Lung (tissue), 11 donors: ENCODE measurements at regions not wholly inside any gene's neighbourhood (a gene's known extent, or its start where the extent isn't known, plus 50 kb on each side); places are given as distances from the start of the nearest gene placed in this dataset.

Experiments
- ATAC-seq: fragments of 200-7000 bp; cut with Tn5 transposase; one replicate; pipeline ENCODE4 v1.9.1; 2020; ENCODE audit warnings: moderate number of reproducible peaks; ENCODE audit not compliant: insufficient read depth, low FRiP score
- DNase-seq, 3 donors: peaks; one replicate each; pipeline ENCODE4 v3.0.0-alpha.2; 2013 to 2017
- H3K27ac ChIP-seq, 2 donors: one replicate each; pipeline ENCODE4 v1.5.1; 2013; ENCODE audit warnings: mild to moderate bottlenecking in 2 of 2, moderate library complexity in 2 of 2, control low read depth in 1 of 2, inconsistent platforms in 1 of 2, low read depth in 1 of 2, low read length in 1 of 2
- H3K27me3 ChIP-seq, 3 donors: one replicate each; pipeline ENCODE4 v1.5.1; 2013; ENCODE audit warnings: low read length in 2 of 3; ENCODE audit not compliant: control insufficient read depth in 3 of 3, insufficient read depth in 3 of 3
- H3K36me3 ChIP-seq, 4 donors: one replicate each; pipeline ENCODE4 v1.5.1; 2013; ENCODE audit warnings: low read length in 4 of 4, mild to moderate bottlenecking in 1 of 4, moderate library complexity in 1 of 4; ENCODE audit not compliant: control insufficient read depth in 4 of 4, insufficient read depth in 4 of 4
- H3K4me1 ChIP-seq, 5 donors: one replicate each; pipeline ENCODE4 v1.5.1; 2013; ENCODE audit warnings: low read length in 5 of 5, mild to moderate bottlenecking in 2 of 5, moderate library complexity in 1 of 5; ENCODE audit not compliant: control insufficient read depth in 5 of 5, insufficient read depth in 5 of 5
- H3K4me3 ChIP-seq: one replicate; pipeline ENCODE4 v1.5.1; 2013; ENCODE audit warnings: mild to moderate bottlenecking, control low read depth, moderate library complexity
- H3K9ac ChIP-seq, 2 donors: one replicate each; pipeline ENCODE4 v1.5.1; 2013; ENCODE audit warnings: low read length in 2 of 2, control low read depth in 1 of 2; ENCODE audit not compliant: insufficient read depth in 1 of 2
- H3K9me3 ChIP-seq, 4 donors: one replicate each; pipeline ENCODE4 v1.5.1; 2013; ENCODE audit warnings: low read length in 3 of 4, mild to moderate bottlenecking in 1 of 4, moderate library complexity in 1 of 4; ENCODE audit not compliant: control insufficient read depth in 4 of 4, insufficient read depth in 3 of 4
- CTCF ChIP-seq: IDR thresholded peaks from 2 replicates; pipeline ENCODE4 v1.5.1; 2012; ENCODE audit warnings: mild to moderate bottlenecking; ENCODE audit errors: control extremely low read depth, extremely low read depth
- WGBS, 2 donors: extraction: QIAGEN DNeasy Blood & Tissue Kit; methylation state at CpG; one replicate each; pipeline ENCODE4 v1.1.7; 2013; 5-methylcytosine and 5-hydroxymethylcytosine counted together
- donor health status: control.
- donor health status: control.
- donor health status: Bipolar disorder and iron deficiency.
- donor health status: healthy.
- donor health status: DM: yes; HTN: yes; CAD: no.

DNA sequence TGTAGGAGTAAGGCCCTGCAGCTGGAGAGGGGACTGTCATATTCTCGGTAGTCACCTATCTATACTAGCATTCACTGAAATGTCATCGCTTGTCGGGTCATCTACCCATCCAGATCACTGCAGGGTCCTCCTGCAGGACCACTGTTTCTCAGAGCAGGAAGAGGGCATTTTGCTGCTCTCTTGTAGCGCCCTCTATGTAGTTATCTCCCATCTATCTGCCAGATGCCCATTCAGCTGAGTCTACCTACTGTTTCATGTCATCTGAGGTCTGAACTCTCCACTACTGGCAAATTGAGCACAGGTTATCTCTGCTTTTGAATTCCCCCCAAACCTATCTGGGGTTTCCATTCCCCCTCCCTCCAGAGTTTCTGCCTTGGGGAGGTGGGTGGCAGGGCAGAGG is 258.2 kb upstream of the FOXD3 start:
- Histone ChIP-seq H3K4me3 (no peak overlapping the region), H3K27me3 (no peaks in the 10 kb centered on the region), H3K27ac (no peak overlapping the region), H3K9me3 (peaks cover 0 to 3% (median 0%) of the 10 kb centered on the region in 4 donors), H3K36me3 (no peaks in the 10 kb centered on the region), H3K9ac (no peak overlapping the region), H3K4me1 (no peaks in the 10 kb centered on the region)
- TF ChIP-seq CTCF = no peak
- WGBS, 2 donors = 86 to 91% methylated on average over 4 of the region's 4 CpGs
- ATAC-seq = no peak
- no peak for DNase-seq

DNA sequence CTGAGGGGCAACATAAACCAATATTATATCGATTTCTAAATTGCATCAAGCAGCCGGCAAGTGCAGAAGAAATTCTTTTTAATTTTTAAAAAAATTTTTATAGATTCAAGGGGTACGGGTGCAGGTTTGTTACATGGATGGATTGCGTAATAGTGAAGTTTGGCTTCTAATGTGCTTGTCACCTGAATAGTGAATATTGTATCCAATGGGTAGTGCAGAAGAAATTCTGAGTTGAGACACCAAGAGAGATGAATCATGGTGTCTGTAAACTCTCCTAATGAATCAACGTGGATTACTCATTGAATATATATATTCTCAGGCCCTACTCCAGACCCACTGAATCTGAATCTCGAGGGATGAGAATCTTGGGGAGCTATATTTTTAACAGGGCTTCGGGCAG is 253.7 kb upstream of the FOXD3 start:
- Histone ChIP-seq H3K4me3 (no peak overlapping the region), H3K36me3 (no peaks in the 10 kb centered on the region), H3K4me1 (peaks cover 0 to under 1% (median 0%) of the 10 kb centered on the region in 5 donors), H3K9me3 (no peaks in the 10 kb centered on the region), H3K27me3 (peaks cover 3 to 30% (median 16%) of the 10 kb centered on the region in 3 donors), H3K27ac (no peak overlapping the region), H3K9ac (no peak overlapping the region)
- 88 to 91% methylated on average over 7 of the region's 7 CpGs for WGBS, 2 donors
- no peak for TF ChIP-seq CTCF
- ATAC-seq = no peak
- DNase-seq = no peak

- 88 to 89% methylated on average over 6 of the region's 6 CpGs for WGBS, 2 donors
- H3K27me3 ChIP-seq = peaks cover 6 to 31% (median 21%) of the 10 kb centered on the region in 3 donors
- H3K27ac ChIP-seq = no peak overlapping the region
- H3K4me3 ChIP-seq = no peak overlapping the region
- H3K4me1 ChIP-seq = peaks cover 0 to 6% (median 0%) of the 10 kb centered on the region in 5 donors
- TF ChIP-seq CTCF = no peak
- ATAC-seq (no peak), DNase-seq (no peak)
- H3K36me3 ChIP-seq = no peaks in the 10 kb centered on the region
- H3K9me3 ChIP-seq = no peaks in the 10 kb centered on the region
- H3K9ac ChIP-seq = no peak overlapping the region
Observed at GRCh38 chr1:63069214-63069613, 253.2 kb upstream of the FOXD3 start.
